ENCODE measurements at regions not wholly inside any gene's neighbourhood (a gene's known extent, or its start where the extent isn't known, plus 50 kb on each side); places are given as distances from the start of the nearest gene placed in this dataset.

- TF ChIP-seq SIN3A (conservative IDR thresholded peaks at IDR 0.05 in 1 of 2, IDR thresholded peaks at IDR 0.05 in 1 of 2; ENCODE audit: low read depth in 1 of 2, low read length in 2 of 2) (no peak), CHD2 (IDR thresholded peaks at IDR 0.05; ENCODE audit: low read length) (no peak), NRF1 (IDR thresholded peaks at IDR 0.05; ENCODE audit: low read depth, low read length) (no peak), GTF2F1 (IDR thresholded peaks at IDR 0.05; ENCODE audit: borderline replicate concordance, low read depth, low read length) (no peak)
Observed at GRCh38 chr5:15376803-15377202, 123.2 kb upstream of the FBXL7 start (continued).

All from H1 (cell line).